ENCODE measurements at regions not wholly inside any gene's neighbourhood (a gene's known extent, or its start where the extent isn't known, plus 50 kb on each side); places are given as distances from the start of the nearest gene placed in this dataset.

DNA sequence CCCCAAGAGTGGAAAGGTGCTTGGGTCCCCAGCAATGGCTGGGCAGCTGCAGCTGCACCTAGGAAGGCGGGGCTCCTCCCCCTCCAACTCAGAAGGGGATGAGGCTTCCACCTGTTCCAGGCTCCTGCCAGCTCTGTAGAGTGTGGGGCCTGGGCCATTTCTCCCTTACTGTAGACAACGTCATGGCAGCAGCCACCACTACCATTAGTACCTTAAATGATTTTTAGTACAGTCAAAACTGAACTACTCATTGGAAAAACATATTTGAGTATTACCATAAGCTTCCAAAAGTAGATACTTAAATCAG is 1274.2 kb upstream of the GBE1 start:
- no peak for TF ChIP-seq CTCF (conservative IDR thresholded peaks at IDR 0.05)
- H3K27ac ChIP-seq: no peak overlapping the region

- H3K27ac ChIP-seq: no peak overlapping the region
- TF ChIP-seq CTCF (conservative IDR thresholded peaks at IDR 0.05): no peak
Measured at GRCh38 chr3:83034806-83035703, 1273.6 kb upstream of the GBE1 start.

DNA sequence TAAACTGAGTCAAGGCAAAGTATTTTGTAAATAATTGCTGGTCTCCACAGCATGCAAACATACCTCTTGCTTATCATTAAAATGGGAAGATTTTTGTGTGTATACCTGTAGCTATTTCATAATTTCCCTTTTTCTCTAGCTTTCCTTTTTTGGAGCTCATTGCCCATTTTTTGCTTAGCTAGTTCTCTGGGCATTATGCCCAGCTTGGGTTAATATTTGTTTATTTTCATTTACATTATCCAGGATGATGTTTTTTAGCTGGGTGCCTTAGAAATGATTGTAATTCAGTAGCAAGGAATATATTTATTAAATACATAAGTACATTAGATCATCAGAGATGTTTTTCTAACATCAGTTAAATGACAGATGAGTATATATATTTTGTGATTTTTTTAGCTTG is 1271.7 kb upstream of the GBE1 start:
- H3K27ac ChIP-seq: no peak overlapping the region
- TF ChIP-seq CTCF (conservative IDR thresholded peaks at IDR 0.05): no peak

DNA sequence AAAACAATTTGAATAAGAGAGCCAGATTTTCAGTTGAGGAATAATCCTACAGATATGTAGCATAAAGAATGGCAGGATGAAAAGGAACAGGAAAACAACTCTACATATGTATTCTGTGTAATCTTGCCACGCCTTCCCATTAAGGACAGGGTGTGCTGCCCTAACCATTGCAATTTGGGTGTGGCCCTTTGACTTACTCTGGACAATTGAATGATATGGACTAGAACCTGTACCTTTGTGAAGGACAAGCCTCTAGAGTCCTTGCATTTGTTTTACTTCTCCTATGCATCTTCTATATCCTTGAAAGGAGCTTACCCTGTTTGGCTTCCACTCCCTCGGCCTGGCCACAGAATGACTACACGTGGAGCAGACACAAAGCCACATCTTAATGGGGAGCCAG is 1261.6 kb upstream of the GBE1 start:
- TF ChIP-seq CTCF (conservative IDR thresholded peaks at IDR 0.05): no peak
- H3K27ac ChIP-seq: no peak overlapping the region

DNA sequence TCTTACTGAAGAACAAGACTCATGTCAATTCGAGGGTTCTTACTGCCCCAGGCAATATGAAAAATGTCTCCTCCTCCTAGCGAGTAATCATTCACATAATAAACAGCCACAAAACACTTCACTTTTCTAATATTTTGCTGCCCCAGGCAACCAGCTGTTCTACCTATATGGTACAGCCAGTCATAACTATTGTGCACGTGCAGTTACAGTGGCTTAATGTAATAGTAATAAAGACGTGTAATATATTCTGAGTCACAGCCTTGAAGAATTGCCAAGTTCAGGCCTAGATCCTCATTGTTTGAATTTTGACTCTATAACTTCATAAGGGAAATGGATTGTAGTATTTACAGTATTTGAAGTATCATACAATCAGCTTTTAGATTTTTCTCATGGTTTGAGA is 1250.0 kb upstream of the GBE1 start:
- TF ChIP-seq CTCF (conservative IDR thresholded peaks at IDR 0.05): no peak
- H3K27ac ChIP-seq: no peak overlapping the region

- no peak for TF ChIP-seq CTCF (conservative IDR thresholded peaks at IDR 0.05)
- no peak overlapping the region for H3K27ac ChIP-seq
Measured at GRCh38 chr3:83003917-83004316, 1242.5 kb upstream of the GBE1 start.

- no peak for TF ChIP-seq CTCF (conservative IDR thresholded peaks at IDR 0.05)
- H3K27ac ChIP-seq: no peak overlapping the region
Measured at GRCh38 chr3:83002869-83003445, 1241.5 kb upstream of the GBE1 start.
